Astrocyte (in vitro differentiated cells and primary cell): ENCODE measurements at regions not wholly inside any gene's neighbourhood (a gene's known extent, or its start where the extent isn't known, plus 50 kb on each side); places are given as distances from the start of the nearest gene placed in this dataset.

ENCODE experiments used
- DNase-seq: peaks from one replicate; pipeline ENCODE4 v3.0.0-alpha.2; 2010; ENCODE audit warnings: low read depth
- FAIRE-seq: peaks from 2 replicates; lab custom pipeline; 2011; peaks lifted over from hg19 to GRCh38; lab: Jason Lieb, UNC
- H2AFZ ChIP-seq: 2 replicates; pipeline ENCODE4 v1.6.0; 2012; ENCODE audit warnings: low read depth, low read length, inconsistent platforms
- H3K27ac ChIP-seq: 2 replicates; pipeline ENCODE4 v1.5.1; 2011; ENCODE audit warnings: low read depth, low read length, inconsistent platforms
- H3K27me3 ChIP-seq: 2 replicates; pipeline ENCODE4 v1.6.0; 2011; ENCODE audit warnings: low read length, inconsistent platforms; ENCODE audit not compliant: insufficient read depth
- H3K36me3 ChIP-seq: 2 replicates; pipeline ENCODE4 v1.5.1; 2011; ENCODE audit warnings: low read length, inconsistent platforms; ENCODE audit not compliant: insufficient read depth
- H3K4me1 ChIP-seq: 2 replicates; pipeline ENCODE4 v1.5.1; 2011; ENCODE audit warnings: low read length, inconsistent platforms; ENCODE audit not compliant: insufficient read depth
- H3K4me2 ChIP-seq: 2 replicates; pipeline ENCODE4 v1.6.0; 2012; ENCODE audit warnings: low read length, inconsistent platforms
- H3K4me3 ChIP-seq: 2 replicates; pipeline ENCODE4 v1.5.1; 2011; ENCODE audit warnings: low read depth, mild to moderate bottlenecking, low read length, inconsistent platforms; ENCODE audit not compliant: insufficient read depth
- H3K79me2 ChIP-seq: 2 replicates; pipeline ENCODE4 v1.6.0; 2012; ENCODE audit warnings: mild to moderate bottlenecking, low read length, inconsistent platforms; ENCODE audit not compliant: insufficient read depth
- H3K9ac ChIP-seq: 2 replicates; pipeline ENCODE4 v1.6.0; 2012; ENCODE audit warnings: mild to moderate bottlenecking, low read length, inconsistent platforms
- H3K9me3 ChIP-seq: 2 replicates; pipeline ENCODE4 v1.5.1; 2012; ENCODE audit warnings: low read depth, mild to moderate bottlenecking, low read length, inconsistent platforms; ENCODE audit not compliant: insufficient read depth
- H4K20me1 ChIP-seq: 2 replicates; pipeline ENCODE4 v1.6.0; 2012; ENCODE audit warnings: low read length, inconsistent platforms; ENCODE audit not compliant: insufficient read depth
- H3K27ac Mint-ChIP-seq: one replicate; pipeline ENCODE4 v1.8.0; 2021; ENCODE audit warnings: mild to moderate bottlenecking, mixed read lengths; ENCODE audit not compliant: unreplicated experiment
- H3K27me3 Mint-ChIP-seq: one replicate; pipeline ENCODE4 v1.8.0; 2021; ENCODE audit warnings: low read depth, mixed read lengths; ENCODE audit not compliant: unreplicated experiment
- H3K36me3 Mint-ChIP-seq: one replicate; pipeline ENCODE4 v1.8.0; 2021; ENCODE audit warnings: low read depth, mixed read lengths; ENCODE audit not compliant: unreplicated experiment
- H3K4me1 Mint-ChIP-seq: one replicate; pipeline ENCODE4 v1.8.0; 2021; ENCODE audit warnings: low read depth, mixed read lengths; ENCODE audit not compliant: unreplicated experiment
- H3K4me3 Mint-ChIP-seq: one replicate; pipeline ENCODE4 v1.8.0; 2021; ENCODE audit warnings: mild to moderate bottlenecking, moderate library complexity, mixed read lengths; ENCODE audit not compliant: unreplicated experiment
- H3K9me3 Mint-ChIP-seq: one replicate; pipeline ENCODE4 v1.8.0; 2021; ENCODE audit warnings: mild to moderate bottlenecking, mixed read lengths; ENCODE audit not compliant: unreplicated experiment
- CTCF ChIP-seq: IDR thresholded peaks from 2 replicates; pipeline ENCODE4 v1.5.1; 2011; ENCODE audit warnings: low read depth, mild to moderate bottlenecking, inconsistent platforms, low read length, moderate library complexity; ENCODE audit not compliant: insufficient read depth
- EZH2 ChIP-seq: IDR thresholded peaks from 2 replicates; pipeline ENCODE4 v1.6.1; 2012; ENCODE audit warnings: mild to moderate bottlenecking, low read length, inconsistent platforms; ENCODE audit not compliant: insufficient read depth

- Mint-ChIP-seq H3K4me3 (no peak overlapping the region), H3K36me3 (no peaks in the 10 kb centered on the region), H3K27me3 (no peaks in the 10 kb centered on the region), H3K27ac (no peak overlapping the region), H3K4me1 (peaks cover 37% of the 10 kb centered on the region), H3K9me3 (no peaks in the 10 kb centered on the region)
- H3K4me3 ChIP-seq: no peak overlapping the region
- H3K27me3 ChIP-seq: no peaks in the 10 kb centered on the region
- peaks cover 34% of the 10 kb centered on the region for H3K4me1 ChIP-seq
- no peaks in the 10 kb centered on the region for H3K9me3 ChIP-seq
- no peak overlapping the region for H2AFZ ChIP-seq
- FAIRE-seq (no peak), DNase-seq (peak; percentile 30)
- H3K27ac ChIP-seq: no peak overlapping the region
- H3K9ac ChIP-seq: no peak overlapping the region
- no peaks in the 10 kb centered on the region for H4K20me1 ChIP-seq
- TF ChIP-seq EZH2: no peak
- no peak for TF ChIP-seq CTCF
- H3K4me2 ChIP-seq: no peak overlapping the region
- no peaks in the 10 kb centered on the region for H3K36me3 ChIP-seq
- H3K79me2 ChIP-seq: no peaks in the 10 kb centered on the region
Measured at GRCh38 chr12:98354520-98355035, 160.8 kb upstream of the TMPO start.

GRCh38 chr12:98355322-98355721 is 160.1 kb upstream of the TMPO start:
- peak; percentile 13 for FAIRE-seq
- Histone ChIP-seq H3K9me3 (no peaks in the 10 kb centered on the region), H3K79me2 (no peaks in the 10 kb centered on the region), H3K27ac (no peak overlapping the region), H3K4me1 (peaks cover 34% of the 10 kb centered on the region), H3K4me2 (peak overlapping the region; percentile 4), H4K20me1 (no peaks in the 10 kb centered on the region), H2AFZ (no peak overlapping the region), H3K27me3 (no peaks in the 10 kb centered on the region), H3K4me3 (no peak overlapping the region), H3K9ac (no peak overlapping the region), H3K36me3 (no peaks in the 10 kb centered on the region)
- H3K4me1 Mint-ChIP-seq: peaks cover 37% of the 10 kb centered on the region
- DNase-seq: peak; percentile 69
- H3K4me3 Mint-ChIP-seq: no peak overlapping the region
- no peaks in the 10 kb centered on the region for H3K27me3 Mint-ChIP-seq
- no peaks in the 10 kb centered on the region for H3K9me3 Mint-ChIP-seq
- H3K27ac Mint-ChIP-seq: no peak overlapping the region
- TF ChIP-seq EZH2 (no peak), CTCF (no peak)
- H3K36me3 Mint-ChIP-seq: no peaks in the 10 kb centered on the region

- FAIRE-seq (no peak), DNase-seq (no peak)
- no peaks in the 10 kb centered on the region for H4K20me1 ChIP-seq
- H3K4me3 ChIP-seq: no peak overlapping the region
- no peak overlapping the region for H3K27ac ChIP-seq
- Mint-ChIP-seq H3K4me1 (peaks cover 36% of the 10 kb centered on the region), H3K27ac (peak overlapping the region; percentile 43), H3K9me3 (no peaks in the 10 kb centered on the region), H3K36me3 (no peaks in the 10 kb centered on the region), H3K27me3 (no peaks in the 10 kb centered on the region), H3K4me3 (no peak overlapping the region)
- H3K4me2 ChIP-seq: no peak overlapping the region
- H3K9me3 ChIP-seq: no peaks in the 10 kb centered on the region
- H2AFZ ChIP-seq: no peak overlapping the region
- TF ChIP-seq CTCF (no peak), EZH2 (no peak)
- H3K79me2 ChIP-seq: no peaks in the 10 kb centered on the region
- H3K27me3 ChIP-seq: no peaks in the 10 kb centered on the region
- no peak overlapping the region for H3K9ac ChIP-seq
- H3K36me3 ChIP-seq: no peaks in the 10 kb centered on the region
- H3K4me1 ChIP-seq: peaks cover 34% of the 10 kb centered on the region
Measured at GRCh38 chr12:98355933-98356332, 159.5 kb upstream of the TMPO start.
